ENCODE measurements at regions not wholly inside any gene's neighbourhood (a gene's known extent, or its start where the extent isn't known, plus 50 kb on each side); places are given as distances from the start of the nearest gene placed in this dataset.
"Not testable (repeated sequence)": the region's sequence is repeated elsewhere in the genome, so short reads cannot be mapped to it uniquely, and the experiment has no call there.

- no peaks in the 10 kb centered on the region for H3K36me3 ChIP-seq (ENCODE audit: insufficient read depth, low read length)
- no peak overlapping the region for H3K9ac ChIP-seq (ENCODE audit: low read depth, low read length)
- H3K27me3 ChIP-seq (ENCODE audit: control insufficient read depth, insufficient read depth, low read length), result no peaks in the 10 kb centered on the region
- H3K9me3 ChIP-seq (replicated peaks; ENCODE audit: low read length), result no peaks in the 10 kb centered on the region
- H3K4me2 ChIP-seq (ENCODE audit: low read length), result peak overlapping the region; percentile 17
- H3K4me1 ChIP-seq (ENCODE audit: control insufficient read depth, insufficient read depth, low read length), result peaks cover 32% of the 10 kb centered on the region
- no peak overlapping the region for H3K4me3 ChIP-seq (ENCODE audit: low read length)
Measured at GRCh38 chr5:89313804-89314588, 431.0 kb upstream of the MEF2C start.

DNA sequence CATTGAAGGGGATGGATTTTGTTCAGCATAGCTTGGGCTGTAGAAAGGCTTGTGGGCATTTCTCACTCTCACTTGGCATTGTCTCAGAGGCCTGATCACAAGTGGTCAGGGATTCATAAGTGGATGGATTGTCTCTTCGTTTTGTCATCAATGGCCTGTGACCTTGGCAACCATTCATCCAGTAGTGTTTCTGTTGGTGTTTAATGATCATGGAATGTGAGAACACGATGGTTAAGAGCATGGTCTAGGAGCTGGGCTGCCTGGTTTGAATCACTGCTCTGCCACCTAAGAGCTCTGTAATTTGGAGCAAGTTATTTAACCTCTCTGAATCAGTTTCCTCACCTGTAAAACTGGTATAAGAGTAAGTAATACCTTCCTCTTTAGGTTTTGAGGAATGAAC is 430.1 kb upstream of the MEF2C start:
- H3K4me1 ChIP-seq (ENCODE audit: control insufficient read depth, insufficient read depth, low read length), result peaks cover 32% of the 10 kb centered on the region

DNA sequence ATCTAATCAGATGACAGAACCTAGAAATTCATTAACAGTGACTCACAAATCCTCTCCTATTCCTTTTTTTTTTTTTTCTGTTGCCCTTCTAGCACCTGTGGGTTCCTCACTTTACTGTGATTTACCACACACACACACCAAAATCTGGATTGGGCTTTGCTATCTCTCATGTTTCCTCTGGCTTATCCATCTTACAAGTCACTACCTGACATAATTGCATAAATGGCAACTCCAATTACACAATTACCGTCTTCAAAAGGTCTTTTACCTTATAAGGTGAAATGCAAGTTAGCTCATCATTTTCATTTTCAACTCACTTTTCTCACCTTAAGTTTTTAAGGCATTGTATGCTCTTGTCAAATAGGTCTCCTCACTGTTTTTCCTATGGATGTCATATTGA is 426.3 kb upstream of the MEF2C start:
- no peaks in the 10 kb centered on the region for H3K27me3 ChIP-seq (ENCODE audit: control insufficient read depth, insufficient read depth, low read length)
- no peaks in the 10 kb centered on the region for H3K9me3 ChIP-seq (replicated peaks; ENCODE audit: low read length)
- H3K4me1 ChIP-seq (ENCODE audit: control insufficient read depth, insufficient read depth, low read length), result peaks cover 18% of the 10 kb centered on the region
- H3K9ac ChIP-seq (ENCODE audit: low read depth, low read length), result no peak overlapping the region
- H3K36me3 ChIP-seq (ENCODE audit: insufficient read depth, low read length), result no peaks in the 10 kb centered on the region
- no peak overlapping the region for H3K4me2 ChIP-seq (ENCODE audit: low read length)
- no peak overlapping the region for H3K4me3 ChIP-seq (ENCODE audit: low read length)

More for the DNA sequence above, 430.1 kb upstream of the MEF2C start:
- Histone ChIP-seq H3K9me3 (replicated peaks; ENCODE audit: low read length) (no peaks in the 10 kb centered on the region), H3K4me3 (ENCODE audit: low read length) (no peak overlapping the region), H3K36me3 (ENCODE audit: insufficient read depth, low read length) (no peaks in the 10 kb centered on the region), H3K27me3 (ENCODE audit: control insufficient read depth, insufficient read depth, low read length) (no peaks in the 10 kb centered on the region), H3K9ac (ENCODE audit: low read depth, low read length) (no peak overlapping the region), H3K4me2 (ENCODE audit: low read length) (no peak overlapping the region)

DNA sequence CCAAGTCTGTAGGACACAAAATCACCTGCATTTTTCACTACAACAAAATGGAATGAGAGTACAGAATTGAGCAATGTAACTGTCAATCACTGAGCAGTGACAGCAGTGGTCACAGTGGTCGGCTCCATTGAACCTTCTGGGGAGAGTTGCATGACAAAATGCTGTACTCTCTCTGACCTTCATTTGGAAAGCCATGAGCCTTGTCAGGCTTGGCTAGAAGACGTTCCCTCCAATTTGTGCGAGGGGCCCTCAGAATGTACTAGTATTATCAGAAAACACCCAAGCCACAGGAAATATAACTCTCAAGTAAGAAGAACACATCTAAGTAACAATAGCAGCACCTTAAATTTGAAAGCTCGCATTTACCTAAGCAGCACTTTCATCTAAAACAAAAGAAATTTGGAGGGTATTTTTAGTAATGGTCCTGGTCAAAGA is 425.6 kb upstream of the MEF2C start:
- no peaks in the 10 kb centered on the region for H3K9me3 ChIP-seq (replicated peaks; ENCODE audit: low read length)
- H3K27me3 ChIP-seq (ENCODE audit: control insufficient read depth, insufficient read depth, low read length), result no peaks in the 10 kb centered on the region
- H3K9ac ChIP-seq (ENCODE audit: low read depth, low read length), result no peak overlapping the region
- peaks cover 12% of the 10 kb centered on the region for H3K4me1 ChIP-seq (ENCODE audit: control insufficient read depth, insufficient read depth, low read length)
- H3K36me3 ChIP-seq (ENCODE audit: insufficient read depth, low read length), result no peaks in the 10 kb centered on the region
- no peak overlapping the region for H3K4me2 ChIP-seq (ENCODE audit: low read length)
- H3K4me3 ChIP-seq (ENCODE audit: low read length), result no peak overlapping the region

DNA sequence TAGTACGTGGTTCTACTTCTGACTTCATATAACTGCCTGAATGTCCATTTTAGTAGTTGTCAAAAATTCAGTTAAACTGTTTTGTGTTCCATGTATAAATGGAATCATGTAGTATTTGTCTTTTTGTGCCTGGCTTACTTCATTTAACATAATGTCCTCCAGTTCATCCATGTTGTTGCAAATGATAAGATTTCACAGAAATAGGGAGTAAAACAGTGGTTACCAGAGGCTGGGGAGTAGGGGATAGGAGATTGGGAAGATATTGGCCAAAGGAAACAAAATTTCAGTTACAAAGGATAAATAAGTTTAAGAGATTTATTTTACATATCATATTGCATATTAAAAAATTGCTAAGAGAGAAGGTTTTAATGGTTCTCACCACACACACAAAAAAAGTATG is 425.0 kb upstream of the MEF2C start:
- Histone ChIP-seq H3K9ac (ENCODE audit: low read depth, low read length) (no peak overlapping the region), H3K27me3 (ENCODE audit: control insufficient read depth, insufficient read depth, low read length) (no peaks in the 10 kb centered on the region), H3K4me2 (ENCODE audit: low read length) (no peak overlapping the region), H3K4me1 (ENCODE audit: control insufficient read depth, insufficient read depth, low read length) (peaks cover 5% of the 10 kb centered on the region), H3K36me3 (ENCODE audit: insufficient read depth, low read length) (no peaks in the 10 kb centered on the region), H3K9me3 (replicated peaks; ENCODE audit: low read length) (no peaks in the 10 kb centered on the region), H3K4me3 (ENCODE audit: low read length) (no peak overlapping the region)

GRCh38 chr5:89307141-89307540 is 424.2 kb upstream of the MEF2C start:
- H3K4me2 ChIP-seq (ENCODE audit: low read length); H3K27me3 ChIP-seq (ENCODE audit: control insufficient read depth, insufficient read depth, low read length); H3K9ac ChIP-seq (ENCODE audit: low read depth, low read length); H3K9me3 ChIP-seq (replicated peaks; ENCODE audit: low read length); H3K36me3 ChIP-seq (ENCODE audit: insufficient read depth, low read length); H3K4me3 ChIP-seq (ENCODE audit: low read length); H3K4me1 ChIP-seq (ENCODE audit: control insufficient read depth, insufficient read depth, low read length): not testable (repeated sequence)

DNA sequence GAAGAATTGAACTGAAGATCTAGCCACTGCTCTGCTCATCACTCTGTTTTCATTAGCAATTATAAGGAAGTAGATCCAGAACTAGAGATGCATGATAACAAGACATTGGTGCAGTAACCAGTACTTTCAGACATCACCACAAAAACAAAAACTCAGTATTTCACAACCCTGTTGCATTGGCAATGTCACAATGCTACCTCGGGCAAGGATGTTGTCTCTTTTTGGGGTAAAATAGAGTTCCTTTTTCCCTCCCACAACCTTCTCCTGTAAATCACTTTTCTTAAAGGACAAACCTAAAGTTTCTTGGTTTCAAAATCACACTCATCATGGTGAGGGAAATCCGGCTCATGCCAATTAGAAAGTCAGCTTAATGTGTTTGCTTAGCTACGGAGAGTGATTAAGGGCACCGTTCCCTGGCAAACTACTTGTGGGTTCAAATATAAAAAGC is 420.1 kb upstream of the MEF2C start:
- H3K4me3 ChIP-seq (ENCODE audit: low read length), result no peak overlapping the region
- no peak overlapping the region for H3K9ac ChIP-seq (ENCODE audit: low read depth, low read length)
- no peaks in the 10 kb centered on the region for H3K9me3 ChIP-seq (replicated peaks; ENCODE audit: low read length)
- no peaks in the 10 kb centered on the region for H3K27me3 ChIP-seq (ENCODE audit: control insufficient read depth, insufficient read depth, low read length)
- no peaks in the 10 kb centered on the region for H3K36me3 ChIP-seq (ENCODE audit: insufficient read depth, low read length)
- no peak overlapping the region for H3K4me2 ChIP-seq (ENCODE audit: low read length)
- peaks cover 5% of the 10 kb centered on the region for H3K4me1 ChIP-seq (ENCODE audit: control insufficient read depth, insufficient read depth, low read length)

DNA sequence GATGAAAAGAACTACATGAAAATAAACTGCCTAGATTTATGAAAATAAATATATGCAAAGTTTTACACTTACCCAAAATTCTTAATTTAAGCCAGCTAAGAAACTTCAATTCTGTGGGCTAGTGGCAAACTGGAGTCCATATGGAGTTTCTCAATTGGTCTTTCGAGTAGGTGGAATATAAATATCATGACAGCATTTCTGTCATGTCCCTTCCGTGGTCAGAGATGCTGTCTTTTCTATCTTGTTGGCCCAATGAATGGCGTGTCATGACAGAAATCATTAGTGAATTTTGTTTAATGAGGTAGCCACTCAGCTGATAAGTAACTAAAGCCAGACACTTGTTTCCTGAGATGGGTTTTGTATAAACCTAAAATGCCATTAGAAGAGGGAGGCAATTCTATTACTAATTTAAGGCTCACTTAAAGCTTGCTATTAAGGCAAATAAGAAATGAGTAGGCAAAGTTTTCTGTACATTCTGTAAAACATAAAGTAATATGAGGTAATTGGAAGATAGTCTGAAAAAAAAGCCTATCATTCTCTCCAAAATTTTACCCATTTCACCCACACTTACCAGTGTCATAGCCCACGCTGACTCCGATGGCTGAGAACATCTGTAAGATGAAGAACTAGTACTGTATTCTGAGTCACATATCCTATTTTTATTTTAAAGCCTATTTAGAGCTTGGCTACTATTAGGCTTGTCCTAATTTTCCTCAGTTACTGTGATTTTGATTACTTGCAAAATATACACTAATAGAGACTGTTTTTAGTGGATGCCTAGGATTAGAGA is 419.3 kb upstream of the MEF2C start:
- Histone ChIP-seq H3K36me3 (ENCODE audit: insufficient read depth, low read length) (no peaks in the 10 kb centered on the region), H3K4me1 (ENCODE audit: control insufficient read depth, insufficient read depth, low read length) (peaks cover 5% of the 10 kb centered on the region), H3K4me2 (ENCODE audit: low read length) (no peak overlapping the region), H3K9ac (ENCODE audit: low read depth, low read length) (no peak overlapping the region), H3K27me3 (ENCODE audit: control insufficient read depth, insufficient read depth, low read length) (no peaks in the 10 kb centered on the region), H3K9me3 (replicated peaks; ENCODE audit: low read length) (no peaks in the 10 kb centered on the region), H3K4me3 (ENCODE audit: low read length) (no peak overlapping the region)

DNA sequence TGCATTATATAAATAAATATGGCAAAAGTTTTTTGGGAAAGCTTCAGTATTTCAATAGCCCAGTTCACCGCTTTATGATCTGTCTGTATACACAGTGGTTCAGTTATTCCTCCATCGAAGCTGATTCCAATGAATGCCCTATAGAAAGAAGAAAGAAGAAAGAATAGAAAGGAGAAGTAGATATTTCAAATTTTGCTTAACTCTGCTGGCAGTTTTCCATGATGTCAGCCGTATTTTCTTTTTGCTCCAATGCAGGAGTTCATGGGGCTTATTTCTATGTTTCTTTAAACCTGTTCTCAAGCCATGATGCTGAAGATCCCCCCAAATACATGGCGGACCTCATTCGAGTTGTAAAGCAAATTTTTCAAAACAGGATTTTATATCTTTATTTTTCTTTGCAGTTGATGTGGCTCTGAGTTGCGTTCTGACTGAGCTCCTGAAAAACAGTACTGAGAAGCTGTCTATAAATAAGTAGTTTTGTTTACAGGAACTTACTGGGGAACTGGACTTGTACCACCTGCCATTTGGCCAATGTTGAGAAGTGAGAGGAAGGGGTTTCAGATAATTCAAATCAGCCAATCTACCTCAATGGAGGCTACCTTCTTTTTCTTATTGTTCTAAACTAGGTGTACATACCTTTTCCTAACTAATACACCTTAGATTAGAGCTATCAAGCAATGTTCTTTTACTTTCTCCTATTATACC is 418.5 kb upstream of the MEF2C start:
- no peak overlapping the region for H3K4me2 ChIP-seq (ENCODE audit: low read length)
- H3K27me3 ChIP-seq (ENCODE audit: control insufficient read depth, insufficient read depth, low read length), result no peaks in the 10 kb centered on the region
- H3K9me3 ChIP-seq (replicated peaks; ENCODE audit: low read length), result no peaks in the 10 kb centered on the region
- no peak overlapping the region for H3K4me3 ChIP-seq (ENCODE audit: low read length)
- H3K36me3 ChIP-seq (ENCODE audit: insufficient read depth, low read length), result no peaks in the 10 kb centered on the region
- H3K9ac ChIP-seq (ENCODE audit: low read depth, low read length), result no peak overlapping the region
- peaks cover 5% of the 10 kb centered on the region for H3K4me1 ChIP-seq (ENCODE audit: control insufficient read depth, insufficient read depth, low read length)

- Histone ChIP-seq H3K4me1 (ENCODE audit: control insufficient read depth, insufficient read depth, low read length) (peaks cover 5% of the 10 kb centered on the region), H3K9ac (ENCODE audit: low read depth, low read length) (no peak overlapping the region), H3K27me3 (ENCODE audit: control insufficient read depth, insufficient read depth, low read length) (no peaks in the 10 kb centered on the region), H3K36me3 (ENCODE audit: insufficient read depth, low read length) (no peaks in the 10 kb centered on the region), H3K9me3 (replicated peaks; ENCODE audit: low read length) (no peaks in the 10 kb centered on the region), H3K4me3 (ENCODE audit: low read length) (no peak overlapping the region), H3K4me2 (ENCODE audit: low read length) (no peak overlapping the region)
Measured at GRCh38 chr5:89300426-89300970, 417.5 kb upstream of the MEF2C start.

DNA sequence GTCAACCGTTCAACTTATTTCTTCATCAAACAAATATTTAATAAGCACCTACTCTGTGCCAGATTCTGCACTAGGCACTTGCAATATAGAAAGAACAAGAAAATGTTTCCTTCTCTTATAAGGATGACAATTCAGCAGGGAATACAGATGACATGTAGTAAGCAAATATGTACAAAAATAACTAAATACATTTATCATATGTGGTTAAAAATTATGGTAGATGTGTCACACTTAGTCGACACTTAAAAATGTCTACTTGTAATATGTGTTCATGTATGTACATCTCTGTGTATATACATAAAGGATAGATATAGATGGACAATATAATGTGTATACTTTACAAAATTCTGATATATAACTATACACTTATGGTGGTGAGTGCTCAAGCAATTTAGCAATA is 417.0 kb upstream of the MEF2C start:
- H3K4me2 ChIP-seq (ENCODE audit: low read length), result no peak overlapping the region
- no peak overlapping the region for H3K9ac ChIP-seq (ENCODE audit: low read depth, low read length)
- H3K9me3 ChIP-seq (replicated peaks; ENCODE audit: low read length), result no peaks in the 10 kb centered on the region
- H3K4me1 ChIP-seq (ENCODE audit: control insufficient read depth, insufficient read depth, low read length), result peaks cover 5% of the 10 kb centered on the region
- H3K4me3 ChIP-seq (ENCODE audit: low read length), result no peak overlapping the region
- H3K27me3 ChIP-seq (ENCODE audit: control insufficient read depth, insufficient read depth, low read length), result no peaks in the 10 kb centered on the region
- no peaks in the 10 kb centered on the region for H3K36me3 ChIP-seq (ENCODE audit: insufficient read depth, low read length)
